Parathyroid adenoma (tissue), 2 donors: ENCODE measurements at regions not wholly inside any gene's neighbourhood (a gene's known extent, or its start where the extent isn't known, plus 50 kb on each side); places are given as distances from the start of the nearest gene placed in this dataset.

ENCODE experiments used
- H2AFZ ChIP-seq: fragments of 300-600 bp; sonication (generic); one replicate; pipeline ENCODE4 v1.7.0; 2017; ENCODE audit warnings: antibody characterized with exemption, mild to moderate bottlenecking
- H3K27ac ChIP-seq: fragments of 300-600 bp; sonication (generic); one replicate; pipeline ENCODE4 v1.7.0; 2017
- H3K27me3 ChIP-seq: fragments of 300-600 bp; sonication (generic); one replicate; pipeline ENCODE4 v1.7.0; 2017; ENCODE audit warnings: low read length; ENCODE audit not compliant: control insufficient read depth, insufficient read depth
- H3K36me3 ChIP-seq: fragments of 300-600 bp; sonication (generic); one replicate; pipeline ENCODE4 v1.7.0; 2017; ENCODE audit warnings: low read length; ENCODE audit not compliant: control insufficient read depth, insufficient read depth
- H3K4me1 ChIP-seq: fragments of 300-600 bp; sonication (generic); one replicate; pipeline ENCODE4 v1.7.0; 2017; ENCODE audit warnings: control low read depth
- H3K4me2 ChIP-seq: fragments of 300-600 bp; sonication (generic); one replicate; pipeline ENCODE4 v1.7.0; 2017; ENCODE audit warnings: low read length
- H3K4me3 ChIP-seq: fragments of 300-600 bp; sonication (generic); one replicate; pipeline ENCODE4 v1.7.0; 2017; ENCODE audit warnings: low read depth, low read length
- H3K79me2 ChIP-seq: fragments of 300-600 bp; sonication (generic); one replicate; pipeline ENCODE4 v1.7.0; 2017; ENCODE audit warnings: control low read depth
- H3K9ac ChIP-seq: fragments of 300-600 bp; sonication (generic); one replicate; pipeline ENCODE4 v1.7.0; 2017; ENCODE audit warnings: mild to moderate bottlenecking
- H3K9me3 ChIP-seq: fragments of 300-600 bp; sonication (generic); one replicate; pipeline ENCODE4 v1.7.0; 2017; ENCODE audit warnings: low read length; ENCODE audit not compliant: control insufficient read depth
- TF ChIP-seq, protein P1 (sequence below): fragments of 300-600 bp; sonication (generic); IDR thresholded peaks from one replicate; pipeline ENCODE4 v1.7.0; 2017; ENCODE audit warnings: antibody characterized with exemption, mild to moderate bottlenecking
- donor health status: primary hyperparathyroidism.

DNA sequence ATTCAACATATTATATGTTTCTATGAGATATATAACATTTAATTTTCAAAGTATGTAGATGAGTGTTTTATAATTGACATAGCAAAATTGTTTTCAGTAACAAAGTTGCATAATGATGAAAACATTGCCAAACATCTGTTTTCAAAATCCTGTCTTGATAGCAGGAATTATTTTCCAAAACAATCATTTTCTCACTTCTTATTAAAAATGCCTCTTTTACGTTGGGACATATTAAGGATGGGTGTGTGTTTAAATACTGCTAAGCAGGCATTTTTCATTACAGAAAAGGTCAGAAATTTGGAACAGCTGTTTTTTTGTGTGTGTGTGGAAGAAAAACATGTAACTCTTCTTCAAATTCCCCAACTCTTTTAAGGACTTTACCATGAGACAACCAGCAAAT, 452.0 kb downstream of the SPRY1 start:
- TF ChIP-seq, protein P1, sequence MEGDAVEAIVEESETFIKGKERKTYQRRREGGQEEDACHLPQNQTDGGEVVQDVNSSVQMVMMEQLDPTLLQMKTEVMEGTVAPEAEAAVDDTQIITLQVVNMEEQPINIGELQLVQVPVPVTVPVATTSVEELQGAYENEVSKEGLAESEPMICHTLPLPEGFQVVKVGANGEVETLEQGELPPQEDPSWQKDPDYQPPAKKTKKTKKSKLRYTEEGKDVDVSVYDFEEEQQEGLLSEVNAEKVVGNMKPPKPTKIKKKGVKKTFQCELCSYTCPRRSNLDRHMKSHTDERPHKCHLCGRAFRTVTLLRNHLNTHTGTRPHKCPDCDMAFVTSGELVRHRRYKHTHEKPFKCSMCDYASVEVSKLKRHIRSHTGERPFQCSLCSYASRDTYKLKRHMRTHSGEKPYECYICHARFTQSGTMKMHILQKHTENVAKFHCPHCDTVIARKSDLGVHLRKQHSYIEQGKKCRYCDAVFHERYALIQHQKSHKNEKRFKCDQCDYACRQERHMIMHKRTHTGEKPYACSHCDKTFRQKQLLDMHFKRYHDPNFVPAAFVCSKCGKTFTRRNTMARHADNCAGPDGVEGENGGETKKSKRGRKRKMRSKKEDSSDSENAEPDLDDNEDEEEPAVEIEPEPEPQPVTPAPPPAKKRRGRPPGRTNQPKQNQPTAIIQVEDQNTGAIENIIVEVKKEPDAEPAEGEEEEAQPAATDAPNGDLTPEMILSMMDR, result no peak
- H3K27ac ChIP-seq, result no peak overlapping the region

DNA sequence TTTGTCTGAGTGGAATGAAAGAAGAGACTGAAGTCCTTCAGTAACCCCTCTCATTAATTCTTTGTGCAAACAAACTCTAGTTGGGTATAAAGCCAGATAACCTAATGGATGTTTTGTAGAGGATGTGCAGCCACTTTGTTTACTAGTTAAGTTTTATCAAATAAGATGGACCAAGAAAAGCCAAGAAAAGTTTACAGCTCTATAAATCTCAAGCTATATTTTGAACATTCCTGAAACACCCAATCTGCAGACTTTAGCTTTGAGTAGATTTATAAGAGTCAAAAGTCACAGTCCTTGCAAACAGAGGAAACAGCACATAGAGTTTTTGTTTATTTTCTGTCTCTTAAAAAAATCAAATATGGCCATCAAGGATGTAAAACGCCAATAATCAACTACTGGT, 452.9 kb downstream of the SPRY1 start:
- Histone ChIP-seq H3K9ac (no peak overlapping the region), H3K36me3 (no peaks in the 10 kb centered on the region), H3K27ac (no peak overlapping the region), H2AFZ (no peak overlapping the region), H3K27me3 (no peaks in the 10 kb centered on the region), H3K9me3 (no peaks in the 10 kb centered on the region), H3K4me3 (no peak overlapping the region), H3K4me1 (no peaks in the 10 kb centered on the region), H3K4me2 (no peak overlapping the region), H3K79me2 (no peaks in the 10 kb centered on the region)
- TF ChIP-seq, protein P1, result no peak

More for the DNA sequence above, 452.0 kb downstream of the SPRY1 start:
- Histone ChIP-seq H3K4me2 (no peak overlapping the region), H3K9me3 (no peaks in the 10 kb centered on the region), H3K9ac (no peak overlapping the region), H3K4me1 (no peaks in the 10 kb centered on the region), H3K36me3 (no peaks in the 10 kb centered on the region), H3K4me3 (no peak overlapping the region), H3K27me3 (no peaks in the 10 kb centered on the region), H3K79me2 (no peaks in the 10 kb centered on the region), H2AFZ (no peak overlapping the region)

DNA sequence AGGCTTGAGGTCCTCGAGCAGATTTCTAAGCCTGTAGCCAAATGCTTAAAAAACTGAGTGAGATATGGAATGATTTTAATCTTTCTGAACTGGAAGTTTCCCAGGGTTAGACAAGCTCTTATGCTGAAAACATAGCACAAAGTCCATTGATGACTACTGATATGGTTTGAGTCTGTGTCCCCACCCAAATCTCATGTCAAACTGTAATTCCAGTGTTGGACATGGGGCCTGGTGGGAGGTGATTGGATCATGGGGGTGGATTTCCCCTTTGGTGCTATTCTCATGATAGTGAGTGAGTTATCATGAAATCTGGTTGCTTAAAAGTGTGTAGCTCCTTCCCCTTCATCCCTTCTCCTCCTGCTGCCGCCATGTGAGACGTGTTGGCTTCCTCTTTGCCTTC, 454.9 kb downstream of the SPRY1 start:
- Histone ChIP-seq H3K9ac (no peak overlapping the region), H3K79me2 (no peaks in the 10 kb centered on the region), H3K4me2 (no peak overlapping the region), H3K4me3 (no peak overlapping the region), H3K9me3 (no peaks in the 10 kb centered on the region), H2AFZ (no peak overlapping the region), H3K4me1 (no peaks in the 10 kb centered on the region), H3K36me3 (no peaks in the 10 kb centered on the region), H3K27me3 (no peaks in the 10 kb centered on the region), H3K27ac (no peak overlapping the region)
- TF ChIP-seq, protein P1, result no peak

DNA sequence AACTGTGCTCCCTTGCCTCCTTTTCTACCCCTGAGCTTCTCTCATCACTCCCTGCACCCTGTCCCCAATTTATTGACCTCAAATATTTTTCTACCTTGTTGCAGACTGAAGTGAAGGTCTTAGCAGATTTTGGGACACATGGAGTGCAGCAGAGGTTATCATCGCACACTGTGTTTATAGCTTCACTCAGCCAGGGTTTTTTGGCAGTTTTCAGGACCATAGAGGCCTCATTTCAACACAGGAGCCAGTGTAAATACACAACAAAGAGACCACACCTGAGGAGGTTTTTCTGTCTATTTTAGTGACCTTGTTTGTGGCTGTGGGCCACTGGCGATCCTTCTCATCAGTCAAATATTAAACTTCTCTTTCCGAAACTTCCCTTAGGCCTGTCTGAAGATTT, 457.1 kb downstream of the SPRY1 start:
- H3K9ac ChIP-seq, result no peak overlapping the region
- H3K27me3 ChIP-seq, result no peaks in the 10 kb centered on the region
- no peak overlapping the region for H3K4me2 ChIP-seq
- TF ChIP-seq, protein P1, result no peak
- H3K4me3 ChIP-seq, result no peak overlapping the region
- H3K9me3 ChIP-seq, result no peaks in the 10 kb centered on the region
- no peaks in the 10 kb centered on the region for H3K79me2 ChIP-seq
- H2AFZ ChIP-seq, result no peak overlapping the region
- no peaks in the 10 kb centered on the region for H3K4me1 ChIP-seq
- H3K36me3 ChIP-seq, result no peaks in the 10 kb centered on the region
- H3K27ac ChIP-seq, result no peak overlapping the region

DNA sequence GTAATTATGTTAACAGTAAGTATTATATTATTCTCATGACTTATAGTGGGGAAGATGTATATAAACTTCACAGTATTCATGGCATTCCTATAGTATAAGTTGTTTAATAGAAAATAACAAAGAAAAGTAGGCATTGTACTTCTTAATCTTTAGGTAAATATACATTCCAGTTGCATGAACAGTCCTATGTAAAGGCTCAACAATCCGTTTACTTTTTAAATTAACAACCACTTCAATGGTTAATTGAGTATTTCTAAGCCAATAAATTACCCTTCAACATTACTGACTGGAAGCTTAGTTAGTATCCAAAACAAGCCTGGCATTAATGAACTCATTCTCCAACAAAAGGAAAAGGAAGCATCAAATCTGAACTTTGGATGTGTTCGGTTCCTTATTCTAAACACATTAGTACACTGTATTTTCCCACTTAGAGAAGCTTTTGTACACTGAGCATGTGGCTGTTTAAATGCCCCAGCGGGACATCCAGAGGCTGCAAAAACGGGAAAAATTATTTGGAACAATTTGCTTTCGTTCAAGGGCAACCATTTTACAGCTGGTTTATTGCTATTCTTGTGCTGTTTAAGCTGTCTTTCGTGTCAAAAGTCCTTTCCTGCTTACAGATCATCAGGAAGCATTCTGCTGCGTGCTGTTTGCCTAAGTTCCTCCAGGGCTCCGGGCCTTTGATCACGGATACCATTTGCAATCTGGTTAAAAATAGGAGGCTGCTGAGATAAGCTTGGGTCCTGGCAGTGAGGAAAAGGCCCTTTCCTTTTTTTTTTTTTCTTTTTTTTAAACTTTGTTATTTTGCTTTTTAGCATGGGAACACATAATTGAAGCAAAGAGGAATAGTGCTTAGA, 460.3 kb downstream of the SPRY1 start:
- no peaks in the 10 kb centered on the region for H3K27me3 ChIP-seq
- no peak overlapping the region for H3K4me2 ChIP-seq
- TF ChIP-seq, protein P1, result no peak
- no peaks in the 10 kb centered on the region for H3K9me3 ChIP-seq
- no peak overlapping the region for H3K9ac ChIP-seq
- no peak overlapping the region for H3K27ac ChIP-seq
- no peaks in the 10 kb centered on the region for H3K36me3 ChIP-seq
- no peaks in the 10 kb centered on the region for H3K79me2 ChIP-seq
- peak overlapping the region; percentile 7 for H2AFZ ChIP-seq
- H3K4me3 ChIP-seq, result no peak overlapping the region
- H3K4me1 ChIP-seq, result no peaks in the 10 kb centered on the region
